H1 (cell line): ENCODE measurements at regions not wholly inside any gene's neighbourhood (a gene's known extent, or its start where the extent isn't known, plus 50 kb on each side); places are given as distances from the start of the nearest gene placed in this dataset.

Experiments
- EP300 ChIP-seq, 2 experiments: IDR thresholded peaks; 1 replicate in 1 of 2; 2 replicates in 1 of 2; pipeline ENCODE4 v1.6.1; 2011 to 2012; ENCODE audit warnings: low read depth in 2 of 2, low read length in 2 of 2, mild to moderate bottlenecking in 2 of 2, borderline replicate concordance in 1 of 2, inconsistent platforms in 1 of 2, moderate library complexity in 1 of 2
- EZH2 ChIP-seq: fragments of 200-600 bp; sonication (generic); IDR thresholded peaks from 2 replicates; pipeline ENCODE4 v1.7.1; 2012; ENCODE audit warnings: low read depth, mild to moderate bottlenecking, moderate library complexity, low read length, inconsistent platforms; ENCODE audit not compliant: severe bottlenecking
- POLR2A ChIP-seq, 2 experiments: IDR thresholded peaks; 1 replicate in 1 of 2; 2 replicates in 1 of 2; pipeline ENCODE4 v1.6.1; 2011; ENCODE audit warnings: low read depth in 2 of 2, low read length in 2 of 2, mild to moderate bottlenecking in 2 of 2; ENCODE audit errors: control extremely low read depth in 1 of 2
- SIX5 ChIP-seq: IDR thresholded peaks from 2 replicates; pipeline ENCODE4 v1.6.1; 2011; ENCODE audit warnings: mild to moderate bottlenecking, low read depth, low read length
- TEAD4 ChIP-seq: IDR thresholded peaks from 2 replicates; pipeline ENCODE4 v1.6.1; 2012; ENCODE audit warnings: low read depth, low read length, inconsistent platforms, mixed read lengths
- TF ChIP-seq, protein P1 (sequence below), 3 experiments: IDR thresholded peaks; 1 replicate in 2 of 3; 2 replicates in 1 of 3; pipeline versions ENCODE4 v1.5.1 to v1.6.1; 2011; ENCODE audit warnings: low read length in 3 of 3, mild to moderate bottlenecking in 3 of 3, inconsistent platforms in 2 of 3, low read depth in 1 of 3, moderate library complexity in 1 of 3; ENCODE audit not compliant: insufficient read depth in 1 of 3; ENCODE audit errors: control extremely low read depth in 1 of 3
- TF ChIP-seq, protein P2 (sequence below): IDR thresholded peaks from 2 replicates; pipeline ENCODE4 v1.6.1; 2012; ENCODE audit warnings: inconsistent platforms

DNA sequence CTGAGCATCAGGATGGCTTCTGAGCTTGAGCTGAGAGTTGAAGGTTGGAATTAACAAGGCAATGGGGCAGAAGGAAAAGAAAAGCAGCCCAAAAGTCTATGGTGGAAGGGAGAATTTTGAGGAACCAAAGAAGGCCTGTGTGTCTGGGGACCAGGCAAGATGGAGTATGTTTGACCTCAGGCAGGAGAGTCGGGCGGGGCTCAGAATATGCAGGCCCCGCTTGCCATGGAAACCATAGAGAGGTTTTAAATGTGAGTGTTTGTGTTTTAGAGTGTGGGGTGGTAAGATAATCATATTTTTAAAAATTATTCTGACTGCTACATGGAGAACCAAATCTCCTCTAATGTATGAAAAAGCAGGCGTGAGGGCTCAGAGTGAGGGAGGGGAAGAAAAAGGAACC is 174.0 kb upstream of the PPP2R2B start:
- no peak for TF ChIP-seq EP300 (IDR thresholded peaks at IDR 0.05; ENCODE audit: borderline replicate concordance in 1 of 2, low read depth in 2 of 2, low read length in 2 of 2)
- no peak for TF ChIP-seq SIX5
- TF ChIP-seq, protein P1, sequence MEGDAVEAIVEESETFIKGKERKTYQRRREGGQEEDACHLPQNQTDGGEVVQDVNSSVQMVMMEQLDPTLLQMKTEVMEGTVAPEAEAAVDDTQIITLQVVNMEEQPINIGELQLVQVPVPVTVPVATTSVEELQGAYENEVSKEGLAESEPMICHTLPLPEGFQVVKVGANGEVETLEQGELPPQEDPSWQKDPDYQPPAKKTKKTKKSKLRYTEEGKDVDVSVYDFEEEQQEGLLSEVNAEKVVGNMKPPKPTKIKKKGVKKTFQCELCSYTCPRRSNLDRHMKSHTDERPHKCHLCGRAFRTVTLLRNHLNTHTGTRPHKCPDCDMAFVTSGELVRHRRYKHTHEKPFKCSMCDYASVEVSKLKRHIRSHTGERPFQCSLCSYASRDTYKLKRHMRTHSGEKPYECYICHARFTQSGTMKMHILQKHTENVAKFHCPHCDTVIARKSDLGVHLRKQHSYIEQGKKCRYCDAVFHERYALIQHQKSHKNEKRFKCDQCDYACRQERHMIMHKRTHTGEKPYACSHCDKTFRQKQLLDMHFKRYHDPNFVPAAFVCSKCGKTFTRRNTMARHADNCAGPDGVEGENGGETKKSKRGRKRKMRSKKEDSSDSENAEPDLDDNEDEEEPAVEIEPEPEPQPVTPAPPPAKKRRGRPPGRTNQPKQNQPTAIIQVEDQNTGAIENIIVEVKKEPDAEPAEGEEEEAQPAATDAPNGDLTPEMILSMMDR (IDR thresholded peaks at IDR 0.05; ENCODE audit: control extremely low read depth in 1 of 3, insufficient read depth in 1 of 3, low read depth in 1 of 3, low read length in 3 of 3): no peak
- TF ChIP-seq TEAD4: no peak
- TF ChIP-seq EZH2: no peak
- TF ChIP-seq, protein P2, sequence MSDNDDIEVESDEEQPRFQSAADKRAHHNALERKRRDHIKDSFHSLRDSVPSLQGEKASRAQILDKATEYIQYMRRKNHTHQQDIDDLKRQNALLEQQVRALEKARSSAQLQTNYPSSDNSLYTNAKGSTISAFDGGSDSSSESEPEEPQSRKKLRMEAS: no peak
- TF ChIP-seq POLR2A (IDR thresholded peaks at IDR 0.05; ENCODE audit: control extremely low read depth in 1 of 2, low read depth in 2 of 2, low read length in 2 of 2): no peak
